ENCODE measurements at regions not wholly inside any gene's neighbourhood (a gene's known extent, or its start where the extent isn't known, plus 50 kb on each side); places are given as distances from the start of the nearest gene placed in this dataset.

DNA sequence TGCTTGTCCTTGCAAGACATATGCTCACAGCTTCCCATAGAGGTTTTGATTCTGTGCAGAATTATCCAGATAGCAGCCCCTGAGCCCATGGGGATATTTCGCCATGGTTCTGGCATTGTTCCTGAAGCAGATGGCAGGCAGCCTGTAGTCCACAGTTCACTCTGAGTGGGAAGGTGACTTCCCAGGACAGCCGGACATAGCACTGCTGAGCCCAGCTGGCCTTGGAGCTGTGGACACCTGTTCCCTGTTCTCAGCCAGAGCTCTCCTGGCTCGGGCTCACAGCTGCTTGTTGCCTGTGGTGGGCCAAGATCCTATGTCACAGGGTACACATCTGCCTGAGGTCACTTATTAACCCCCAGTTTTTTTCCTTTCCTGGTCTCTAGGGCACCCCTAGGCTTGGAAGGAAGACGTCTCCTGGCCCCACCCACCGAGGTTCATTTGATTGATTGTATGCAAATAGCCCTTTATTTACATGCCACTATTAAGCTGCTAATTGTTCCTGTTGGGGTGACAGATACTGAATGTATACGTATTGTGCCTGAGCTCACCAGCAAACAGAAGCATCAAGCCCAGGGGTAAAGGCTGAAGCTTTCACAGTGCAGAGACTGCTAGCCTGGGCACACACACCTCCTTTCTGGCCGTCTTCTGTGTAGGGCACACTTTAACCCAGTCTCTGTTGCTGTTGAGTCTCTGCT, 96.6 kb upstream of the DMRT1 start:
- no peaks in the 10 kb centered on the region for H3K36me3 ChIP-seq
- WGBS, 3 donors: 13 to 26% (median 19%) methylated on average over 7 of the region's 7 CpGs
- H3K27ac ChIP-seq: peak overlapping the region in 1 of 2 donors; percentile 32
- H3K4me3 ChIP-seq: no peak overlapping the region
- peak; percentile 62 to 75 (median 69) for DNase-seq
- intact Hi-C loops (cut with DNase I): loop anchor here in 2 of 4 donors (5.0 kb wide), 2 partner anchors 38 to 53 kb away; no protein-coding TSS in a partner anchor
- no peaks in the 10 kb centered on the region for H3K27me3 ChIP-seq
- no peaks in the 10 kb centered on the region for H3K9me3 ChIP-seq
- TF ChIP-seq EP300 (IDR thresholded peaks at IDR 0.05): no peak
- no peak for TF ChIP-seq POLR2A (IDR thresholded peaks at IDR 0.05)
- TF ChIP-seq, protein P1, sequence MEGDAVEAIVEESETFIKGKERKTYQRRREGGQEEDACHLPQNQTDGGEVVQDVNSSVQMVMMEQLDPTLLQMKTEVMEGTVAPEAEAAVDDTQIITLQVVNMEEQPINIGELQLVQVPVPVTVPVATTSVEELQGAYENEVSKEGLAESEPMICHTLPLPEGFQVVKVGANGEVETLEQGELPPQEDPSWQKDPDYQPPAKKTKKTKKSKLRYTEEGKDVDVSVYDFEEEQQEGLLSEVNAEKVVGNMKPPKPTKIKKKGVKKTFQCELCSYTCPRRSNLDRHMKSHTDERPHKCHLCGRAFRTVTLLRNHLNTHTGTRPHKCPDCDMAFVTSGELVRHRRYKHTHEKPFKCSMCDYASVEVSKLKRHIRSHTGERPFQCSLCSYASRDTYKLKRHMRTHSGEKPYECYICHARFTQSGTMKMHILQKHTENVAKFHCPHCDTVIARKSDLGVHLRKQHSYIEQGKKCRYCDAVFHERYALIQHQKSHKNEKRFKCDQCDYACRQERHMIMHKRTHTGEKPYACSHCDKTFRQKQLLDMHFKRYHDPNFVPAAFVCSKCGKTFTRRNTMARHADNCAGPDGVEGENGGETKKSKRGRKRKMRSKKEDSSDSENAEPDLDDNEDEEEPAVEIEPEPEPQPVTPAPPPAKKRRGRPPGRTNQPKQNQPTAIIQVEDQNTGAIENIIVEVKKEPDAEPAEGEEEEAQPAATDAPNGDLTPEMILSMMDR (IDR thresholded peaks at IDR 0.05): no peak
- peaks cover 11% of the 10 kb centered on the region for H3K4me1 ChIP-seq (ENCODE audit: insufficient read depth)

DNA sequence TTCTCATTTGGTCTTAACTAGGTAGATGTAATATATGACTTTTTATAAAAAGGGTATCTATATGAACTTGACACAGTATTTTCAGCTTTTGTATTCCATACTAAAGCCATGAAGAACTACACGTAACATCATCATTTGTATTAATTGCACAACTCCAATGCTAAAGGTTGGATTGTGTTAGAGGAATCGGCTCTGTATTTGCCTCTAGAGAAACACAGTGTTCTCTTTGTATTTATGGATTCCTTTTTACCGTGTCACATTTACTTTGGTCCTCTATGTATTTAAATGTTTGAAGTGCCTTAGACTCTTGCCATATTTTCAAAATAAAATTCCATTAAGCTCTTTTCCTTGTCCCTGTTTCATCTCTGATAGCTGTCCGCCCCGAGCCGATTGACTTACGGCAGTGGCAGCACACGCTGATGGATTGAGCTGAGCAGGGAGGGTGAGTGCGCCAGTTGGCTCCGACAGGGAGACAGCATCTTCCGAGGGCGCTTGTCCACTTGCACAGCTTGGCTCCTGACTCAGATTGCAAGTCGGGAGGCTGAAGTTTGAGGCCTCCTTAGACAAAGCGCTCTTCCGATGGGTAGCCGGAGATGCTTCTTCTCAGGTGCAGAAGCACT, 95.6 kb upstream of the DMRT1 start:
- intact Hi-C loops (cut with DNase I): no loop called here
- TF ChIP-seq EP300 (IDR thresholded peaks at IDR 0.05): no peak
- no peak for TF ChIP-seq POLR2A (IDR thresholded peaks at IDR 0.05)
- TF ChIP-seq, protein P1 (IDR thresholded peaks at IDR 0.05): no peak
- peak overlapping the region in 1 of 2 donors; percentile 32 for H3K27ac ChIP-seq
- H3K27me3 ChIP-seq: no peaks in the 10 kb centered on the region
- H3K4me3 ChIP-seq: no peak overlapping the region
- no peaks in the 10 kb centered on the region for H3K9me3 ChIP-seq
- peaks cover 11% of the 10 kb centered on the region for H3K4me1 ChIP-seq (ENCODE audit: insufficient read depth)
- DNase-seq: peak in 1 of 5 donors; percentile 22
- no peaks in the 10 kb centered on the region for H3K36me3 ChIP-seq
- WGBS, 3 donors: 49 to 65% (median 64%) methylated on average over 16 of the region's 16 CpGs

DNA sequence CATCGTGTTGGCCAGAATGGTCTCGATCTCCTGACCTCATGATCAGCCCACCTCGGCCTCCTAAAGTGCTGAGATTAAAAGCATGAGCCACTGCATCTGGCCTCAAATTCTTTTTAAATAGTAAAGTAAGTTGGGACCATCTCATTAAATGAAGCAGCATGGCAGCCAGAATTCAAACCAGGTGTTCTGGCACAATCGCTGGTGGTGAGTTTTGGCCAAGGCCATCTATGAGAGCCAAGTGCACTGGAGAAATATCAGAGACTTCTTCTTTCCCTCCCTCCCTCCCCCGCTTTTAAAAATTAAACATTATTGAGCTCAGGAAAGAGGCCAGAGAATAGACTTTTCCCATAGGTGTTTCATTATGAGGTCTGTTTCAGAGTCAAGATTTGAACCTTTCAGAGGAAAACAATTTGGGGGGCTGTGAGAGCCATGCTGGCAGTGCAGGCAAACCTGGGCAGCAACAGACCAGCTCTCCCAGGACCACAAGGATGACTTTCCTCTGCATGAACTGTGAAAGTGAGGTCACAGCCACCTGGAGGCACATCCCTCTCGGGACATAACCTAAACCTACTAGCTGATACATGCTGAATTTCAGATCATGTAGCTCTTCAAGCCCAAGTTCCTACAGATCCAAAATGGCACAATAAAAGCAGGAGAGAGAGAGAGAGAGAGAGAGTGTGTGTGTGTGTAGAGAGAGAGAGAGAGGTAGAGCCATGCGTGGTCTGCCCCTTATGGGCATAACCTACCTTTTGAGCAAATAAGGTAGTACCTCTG, 94.6 kb upstream of the DMRT1 start:
- 81 to 91% (median 83%) methylated on average over 7 of the region's 7 CpGs for WGBS, 3 donors
- DNase-seq: no peak
- no peak for TF ChIP-seq EP300 (IDR thresholded peaks at IDR 0.05)
- TF ChIP-seq, protein P1 (IDR thresholded peaks at IDR 0.05): no peak
- no peak for TF ChIP-seq POLR2A (IDR thresholded peaks at IDR 0.05)
- intact Hi-C loops (cut with DNase I): no loop called here
- Histone ChIP-seq H3K4me3 (no peak overlapping the region), H3K27me3 (no peaks in the 10 kb centered on the region), H3K27ac (no peak overlapping the region), H3K36me3 (no peaks in the 10 kb centered on the region), H3K9me3 (no peaks in the 10 kb centered on the region), H3K4me1 (ENCODE audit: insufficient read depth) (peaks cover 11% of the 10 kb centered on the region)

DNA sequence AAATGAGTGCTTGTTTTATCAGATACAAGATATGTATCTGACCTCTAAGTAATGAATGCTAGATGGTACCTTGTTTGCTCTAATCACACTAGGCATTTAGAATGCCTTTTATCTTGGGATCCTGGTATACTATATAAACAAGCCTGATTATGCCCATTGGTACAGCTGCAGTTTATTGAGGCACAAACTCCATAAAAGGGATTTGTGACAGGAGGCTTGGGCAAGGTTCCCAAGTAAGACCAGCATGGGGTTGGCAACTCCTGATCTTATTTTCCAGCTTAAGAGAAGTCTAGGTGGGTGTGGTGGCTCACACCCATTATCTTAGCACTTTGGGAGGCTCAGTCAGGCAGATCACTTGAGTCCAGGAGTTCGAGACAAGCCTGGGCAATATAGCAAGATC, 93.9 kb upstream of the DMRT1 start:
- TF ChIP-seq POLR2A (IDR thresholded peaks at IDR 0.05) (no peak), EP300 (IDR thresholded peaks at IDR 0.05) (no peak)
- TF ChIP-seq, protein P1 (IDR thresholded peaks at IDR 0.05): no peak
- Histone ChIP-seq H3K4me3 (no peak overlapping the region), H3K27ac (no peak overlapping the region), H3K36me3 (no peaks in the 10 kb centered on the region), H3K4me1 (ENCODE audit: insufficient read depth) (peaks cover 11% of the 10 kb centered on the region), H3K27me3 (no peaks in the 10 kb centered on the region), H3K9me3 (no peaks in the 10 kb centered on the region)
- intact Hi-C loops (cut with DNase I): no loop called here
- WGBS, 3 donors: 88 to 100% (median 98%) methylated on average over 1 of the region's 1 CpG
- DNase-seq: no peak
